Stomach (tissue), 8 donors: ENCODE measurements at regions not wholly inside any gene's neighbourhood (a gene's known extent, or its start where the extent isn't known, plus 50 kb on each side); places are given as distances from the start of the nearest gene placed in this dataset.

Experiments
- DNase-seq, 2 donors: peaks; one replicate each; pipeline versions ENCODE4 v3.0.0 to v3.0.0-alpha.2; 2013 to 2019
- H3K27ac ChIP-seq, 5 donors: fragments of 200-600 bp in 4 of 5; sonication (generic) in 4 of 5; one replicate each; pipeline ENCODE4 v1.5.1; 2013 to 2019; ENCODE audit warnings: mild to moderate bottlenecking in 1 of 5, moderate library complexity in 1 of 5
- H3K27me3 ChIP-seq, 3 donors: fragments of 200-600 bp; sonication (generic); one replicate each; pipeline ENCODE4 v1.5.1; 2017 to 2019; ENCODE audit warnings: mixed run types in 1 of 3
- H3K36me3 ChIP-seq, 4 donors: fragments of 200-600 bp; sonication (generic); 1 replicate in 3 of 4; 2 replicates in 1 of 4; pipeline ENCODE4 v1.5.1; 2016 to 2019
- H3K4me1 ChIP-seq, 4 donors: fragments of 200-600 bp; sonication (generic); one replicate each; pipeline ENCODE4 v1.5.1; 2016 to 2019
- H3K4me3 ChIP-seq, 4 donors: fragments of 200-600 bp; sonication (generic) in 3 of 4; one replicate each; pipeline ENCODE4 v1.5.1; 2016 to 2019; ENCODE audit warnings: mild to moderate bottlenecking in 1 of 4
- H3K9me3 ChIP-seq, 4 donors: fragments of 200-600 bp; sonication (generic); one replicate each; pipeline ENCODE4 v1.5.1; 2016 to 2019
- EP300 ChIP-seq: sonication (generic); formaldehyde crosslinking; IDR thresholded peaks from one replicate; pipeline ENCODE4 v1.6.1; 2017; ENCODE audit warnings: antibody characterized with exemption
- POLR2A ChIP-seq, 4 donors: fragments of 450-650 bp; IDR thresholded peaks; one replicate each; pipeline ENCODE4 v1.6.1; 2016; ENCODE audit warnings: antibody characterized with exemption in 4 of 4, control low read depth in 2 of 4, mild to moderate bottlenecking in 1 of 4, moderate library complexity in 1 of 4
- POLR2AphosphoS5 ChIP-seq, 3 donors: sonication (generic); formaldehyde crosslinking; IDR thresholded peaks; one replicate each; pipeline ENCODE4 v1.6.1; 2016; ENCODE audit warnings: antibody characterized with exemption in 3 of 3
- WGBS, 5 donors: extraction: QIAGEN DNeasy Blood & Tissue Kit in 3 of 5; methylation state at CpG; one replicate each; pipeline versions ENCODE4 v1.1.5 to v1.1.7; 2013 to 2018; 5-methylcytosine and 5-hydroxymethylcytosine counted together
- intact Hi-C: fragments of 100-400 bp; cut with DNase I; formaldehyde crosslinking; loops from one replicate; pipeline ENCODE4 v1.15.1; 2023; ENCODE audit warnings: low total_unique reads
- TF ChIP-seq, protein P1 (sequence below), 7 experiments: fragments of 450-650 bp in 4 of 7; fragments of 200-600 bp in 3 of 7; sonication (generic) in 3 of 7; IDR thresholded peaks; one replicate each; pipeline ENCODE4 v1.5.1; 2016 to 2019; ENCODE audit warnings: antibody characterized with exemption in 7 of 7, control low read depth in 2 of 7, mild to moderate bottlenecking in 1 of 7
- donor health status: healthy with polysubstance abuse.
- donor health status: Bipolar disorder and iron deficiency.
- donor health status: healthy.

DNA sequence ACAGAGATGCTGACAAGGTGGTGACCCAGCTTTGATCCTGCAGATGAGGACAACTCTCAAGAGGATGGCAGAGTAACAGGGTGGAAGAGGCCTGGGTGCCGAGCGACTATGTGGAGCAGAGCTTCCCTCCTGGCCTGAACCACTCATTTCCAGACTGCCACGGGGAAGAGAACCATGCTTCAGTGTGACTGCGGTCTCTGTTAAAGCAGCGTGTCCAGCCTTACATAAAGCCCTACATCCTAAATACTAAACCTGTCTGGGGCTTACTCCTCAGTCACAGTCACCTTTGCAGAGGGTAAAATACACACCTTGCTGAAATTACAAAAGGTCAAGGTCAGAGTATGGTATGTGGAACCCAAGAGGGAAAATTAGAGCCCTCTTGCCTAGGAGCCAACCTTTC is 312.9 kb downstream of the CDC5L start:
- 93 to 95% (median 94%) methylated on average over 5 of the region's 5 CpGs for whole genome bisulfite sequencing, 5 donors
- intact Hi-C loops = no loop called here
- DNase-seq = no peak
- no peak overlapping the region for H3K27ac ChIP-seq
- no peaks in the 10 kb centered on the region for H3K9me3 ChIP-seq
- no peaks in the 10 kb centered on the region for H3K4me1 ChIP-seq
- TF ChIP-seq POLR2AphosphoS5 (IDR thresholded peaks at IDR 0.05) (no peak), EP300 (no peak), POLR2A (IDR thresholded peaks at IDR 0.05) (no peak)
- TF ChIP-seq, protein P1, sequence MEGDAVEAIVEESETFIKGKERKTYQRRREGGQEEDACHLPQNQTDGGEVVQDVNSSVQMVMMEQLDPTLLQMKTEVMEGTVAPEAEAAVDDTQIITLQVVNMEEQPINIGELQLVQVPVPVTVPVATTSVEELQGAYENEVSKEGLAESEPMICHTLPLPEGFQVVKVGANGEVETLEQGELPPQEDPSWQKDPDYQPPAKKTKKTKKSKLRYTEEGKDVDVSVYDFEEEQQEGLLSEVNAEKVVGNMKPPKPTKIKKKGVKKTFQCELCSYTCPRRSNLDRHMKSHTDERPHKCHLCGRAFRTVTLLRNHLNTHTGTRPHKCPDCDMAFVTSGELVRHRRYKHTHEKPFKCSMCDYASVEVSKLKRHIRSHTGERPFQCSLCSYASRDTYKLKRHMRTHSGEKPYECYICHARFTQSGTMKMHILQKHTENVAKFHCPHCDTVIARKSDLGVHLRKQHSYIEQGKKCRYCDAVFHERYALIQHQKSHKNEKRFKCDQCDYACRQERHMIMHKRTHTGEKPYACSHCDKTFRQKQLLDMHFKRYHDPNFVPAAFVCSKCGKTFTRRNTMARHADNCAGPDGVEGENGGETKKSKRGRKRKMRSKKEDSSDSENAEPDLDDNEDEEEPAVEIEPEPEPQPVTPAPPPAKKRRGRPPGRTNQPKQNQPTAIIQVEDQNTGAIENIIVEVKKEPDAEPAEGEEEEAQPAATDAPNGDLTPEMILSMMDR (IDR thresholded peaks at IDR 0.05) = no peak
- peaks cover 0 to 5% (median 0%) of the 10 kb centered on the region in 3 donors for H3K27me3 ChIP-seq
- H3K36me3 ChIP-seq = no peaks in the 10 kb centered on the region
- no peak overlapping the region for H3K4me3 ChIP-seq

GRCh38 chr6:44701038-44701636 is 313.6 kb downstream of the CDC5L start:
- peak in 1 of 2 donors; percentile 39 for DNase-seq
- Histone ChIP-seq H3K9me3 (no peaks in the 10 kb centered on the region), H3K36me3 (no peaks in the 10 kb centered on the region), H3K4me3 (no peak overlapping the region), H3K27ac (no peak overlapping the region), H3K4me1 (no peaks in the 10 kb centered on the region), H3K27me3 (peaks cover 0 to 5% (median 0%) of the 10 kb centered on the region in 3 donors)
- 64 to 72% (median 68%) methylated on average over 10 to 11 of the region's 11 CpGs for WGBS, 5 donors
- no peak for TF ChIP-seq POLR2A (IDR thresholded peaks at IDR 0.05)
- TF ChIP-seq POLR2AphosphoS5 (IDR thresholded peaks at IDR 0.05) = no peak
- no peak for TF ChIP-seq EP300
- TF ChIP-seq, protein P1 (IDR thresholded peaks at IDR 0.05) = no peak
- intact Hi-C loops = no loop called here

DNA sequence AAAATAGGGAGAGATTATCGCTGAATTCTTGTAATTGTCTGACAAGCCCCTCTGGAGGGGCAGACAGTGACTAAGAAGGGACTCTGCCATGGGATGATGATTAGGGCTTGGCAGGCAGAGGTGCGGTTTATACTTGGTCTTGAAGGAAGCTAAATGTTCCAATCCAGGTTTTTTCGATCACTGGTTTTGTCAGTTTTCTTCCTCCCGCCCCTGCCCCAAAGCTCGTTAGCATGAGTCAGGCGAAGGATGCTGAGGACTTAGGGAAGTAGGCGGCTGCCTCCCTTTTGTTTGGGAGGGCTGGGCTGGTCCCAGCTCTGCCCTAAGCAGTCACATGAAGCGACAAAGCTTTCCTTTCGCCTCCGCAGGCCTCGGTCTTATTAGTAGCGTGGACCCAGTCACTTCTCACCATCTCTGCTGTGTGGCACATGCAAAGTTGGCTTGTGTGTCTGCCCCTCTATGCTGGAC is 314.2 kb downstream of the CDC5L start:
- Histone ChIP-seq H3K4me3 (no peak overlapping the region), H3K4me1 (no peaks in the 10 kb centered on the region), H3K27ac (no peak overlapping the region), H3K27me3 (peaks cover 0 to 5% (median 0%) of the 10 kb centered on the region in 3 donors), H3K9me3 (no peaks in the 10 kb centered on the region), H3K36me3 (no peaks in the 10 kb centered on the region)
- TF ChIP-seq POLR2A (IDR thresholded peaks at IDR 0.05) (no peak), POLR2AphosphoS5 (IDR thresholded peaks at IDR 0.05) (no peak), EP300 (no peak)
- TF ChIP-seq, protein P1 (IDR thresholded peaks at IDR 0.05) = no peak
- DNase-seq = no peak
- 77 to 91% (median 84%) methylated on average over 12 of the region's 12 CpGs for WGBS, 5 donors
- intact Hi-C loops = no loop called here

GRCh38 chr6:44702292-44702691 is 314.8 kb downstream of the CDC5L start:
- H3K4me1 ChIP-seq = no peaks in the 10 kb centered on the region
- H3K27me3 ChIP-seq = peaks cover 0 to 5% (median 0%) of the 10 kb centered on the region in 3 donors
- no peak for DNase-seq
- H3K9me3 ChIP-seq = no peaks in the 10 kb centered on the region
- no peak for TF ChIP-seq POLR2AphosphoS5 (IDR thresholded peaks at IDR 0.05)
- TF ChIP-seq, protein P1 (IDR thresholded peaks at IDR 0.05) = no peak
- TF ChIP-seq EP300 = no peak
- TF ChIP-seq POLR2A (IDR thresholded peaks at IDR 0.05) = no peak
- H3K27ac ChIP-seq = no peak overlapping the region
- no peak overlapping the region for H3K4me3 ChIP-seq
- no peaks in the 10 kb centered on the region for H3K36me3 ChIP-seq
- intact Hi-C loops = no loop called here
